HG03457 (cell line): ENCODE measurements at regions not wholly inside any gene's neighbourhood (a gene's known extent, or its start where the extent isn't known, plus 50 kb on each side); places are given as distances from the start of the nearest gene placed in this dataset.
"Not testable (repeated sequence)": the region's sequence is repeated elsewhere in the genome, so short reads cannot be mapped to it uniquely, and the experiment has no call there.

ENCODE experiments used
- ATAC-seq: cut with Tn5 transposase; IDR thresholded peaks from one replicate; pipeline ENCODE4 v1.9.1; 2021; ENCODE audit warnings: moderate number of reproducible peaks; ENCODE audit not compliant: unreplicated experiment

DNA sequence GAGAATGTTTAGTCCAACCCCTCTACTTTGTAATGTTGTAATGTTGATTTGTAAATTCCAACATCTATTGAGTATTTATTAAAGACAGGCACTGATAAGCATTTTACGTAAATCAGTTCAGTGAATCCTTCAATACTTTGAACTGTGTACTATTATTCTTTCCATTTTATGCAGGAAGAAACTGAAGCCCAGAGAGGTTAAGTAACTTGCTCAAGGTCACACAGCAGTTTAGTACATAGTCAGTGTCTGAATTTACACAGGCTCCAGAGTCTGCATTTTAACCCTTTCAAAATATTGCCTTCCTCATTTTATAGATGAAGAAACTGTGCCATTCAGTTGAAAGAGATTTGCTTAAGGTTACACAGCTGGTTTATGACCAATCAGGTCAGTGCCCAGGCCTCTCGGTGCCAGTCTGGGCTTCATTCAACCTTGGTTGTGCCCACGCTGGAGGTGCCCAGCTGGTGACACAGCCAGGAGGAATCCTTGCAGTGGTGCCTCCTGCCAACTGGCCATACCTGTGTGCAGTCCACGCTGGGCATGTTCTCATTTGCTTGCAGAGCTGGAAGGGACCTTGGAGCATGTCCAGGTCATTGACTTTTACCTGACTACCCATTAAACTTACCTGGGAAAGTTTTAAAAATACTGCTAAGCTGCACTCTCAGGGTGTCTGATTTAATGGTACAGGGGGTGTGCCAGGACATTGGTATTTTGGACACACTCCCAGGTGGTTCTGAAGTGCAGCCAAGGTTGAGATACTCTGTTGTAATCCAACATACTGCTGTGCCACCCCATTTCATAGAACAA is 74.3 kb upstream of the CYRIA start:
- no peak for ATAC-seq

DNA sequence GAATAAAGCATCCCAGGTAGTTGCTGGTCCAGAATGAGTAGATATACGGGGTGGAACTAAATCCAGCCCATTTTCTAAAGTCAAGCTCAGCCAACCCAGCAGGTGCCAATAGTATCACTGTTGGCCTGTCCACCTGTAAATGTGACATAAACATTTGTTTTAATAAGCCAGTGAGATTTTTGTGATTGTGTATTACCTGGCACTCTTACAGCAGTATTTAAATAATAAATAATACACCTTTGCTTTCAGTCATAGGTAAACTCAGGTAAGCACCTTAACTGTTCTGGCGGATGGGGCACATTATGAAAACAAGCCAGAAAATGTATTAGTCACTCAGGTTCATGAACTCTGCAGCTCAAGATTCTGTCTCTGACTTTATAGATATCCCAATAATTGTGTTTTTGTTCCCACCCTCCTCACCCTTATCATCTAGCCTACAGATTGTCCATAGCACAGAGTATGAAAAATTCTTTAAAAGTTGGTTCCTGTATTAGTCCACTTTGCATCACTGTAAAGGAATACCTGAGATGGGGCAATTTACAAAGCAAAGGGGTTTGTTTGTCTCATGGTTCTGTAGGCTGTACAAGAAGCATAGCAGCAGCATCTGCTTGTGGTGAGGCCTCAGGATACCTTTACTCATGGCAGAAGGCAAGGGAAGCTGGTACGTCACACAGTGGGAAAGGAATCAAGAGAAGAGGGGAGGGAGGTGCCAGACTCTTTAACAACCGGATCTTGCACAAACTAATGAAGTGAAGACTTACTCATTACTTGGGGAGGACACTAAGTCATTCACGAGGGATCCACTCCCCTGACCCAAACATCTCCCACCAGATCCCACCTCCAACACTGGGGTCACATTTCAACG is 73.0 kb upstream of the CYRIA start:
- no peak for ATAC-seq

DNA sequence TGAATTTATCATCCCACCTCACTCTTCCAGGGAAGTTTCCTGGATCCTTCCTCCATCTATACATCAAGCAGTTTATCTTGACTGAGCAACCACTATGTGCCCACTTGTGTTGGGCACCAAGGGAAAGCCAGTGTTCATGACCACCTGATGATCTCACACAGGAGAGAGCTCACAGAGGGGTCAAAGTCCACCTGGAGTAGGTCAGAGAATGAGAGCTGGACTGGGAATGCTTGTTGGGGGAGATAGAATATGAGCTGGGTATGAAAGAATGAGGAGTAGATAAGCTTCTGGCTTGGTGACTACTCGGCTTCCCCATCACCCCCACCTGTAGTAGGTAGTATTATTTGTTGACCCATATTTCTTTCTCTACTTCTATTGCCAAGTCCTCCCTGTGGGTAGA is 72.2 kb upstream of the CYRIA start:
- no peak for ATAC-seq

DNA sequence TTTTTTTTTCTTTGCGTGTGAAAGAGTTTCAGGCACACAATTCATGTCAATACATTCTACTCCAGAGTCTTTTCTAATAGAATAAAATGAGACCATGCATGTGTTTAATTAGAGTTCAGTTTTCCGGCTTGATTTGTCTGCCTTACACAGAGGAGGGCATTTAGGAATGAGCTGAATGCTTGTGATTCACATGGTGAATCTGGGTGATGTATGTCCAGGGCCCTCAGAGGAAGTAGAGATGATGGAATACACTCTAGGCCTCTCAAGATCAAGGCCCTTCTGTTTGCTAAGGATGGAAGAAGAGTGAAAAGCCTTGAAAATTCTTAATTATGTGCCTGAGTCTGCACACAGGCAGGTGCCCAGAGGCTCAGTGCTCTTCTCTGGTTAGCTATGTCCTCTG is 71.0 kb upstream of the CYRIA start:
- no peak for ATAC-seq

DNA sequence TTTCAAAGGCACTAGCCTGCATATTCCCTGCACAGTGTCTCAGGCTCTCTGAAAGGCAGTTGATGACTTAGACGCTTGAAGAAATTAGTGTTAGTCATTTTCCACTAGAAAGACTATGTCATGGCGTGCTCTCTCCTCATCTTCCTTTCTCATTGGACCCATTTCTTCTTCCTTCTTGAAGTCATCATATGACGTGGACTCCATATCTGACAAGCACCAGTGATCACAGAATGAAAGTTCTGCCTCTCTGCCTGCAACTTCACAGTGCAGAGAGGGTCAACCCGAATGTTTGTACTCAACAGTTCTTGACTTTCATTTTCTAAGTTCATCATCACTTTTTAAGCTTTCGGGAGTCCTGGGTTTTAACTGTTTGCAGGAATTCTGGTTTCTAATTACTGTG is 63.7 kb upstream of the CYRIA start:
- ATAC-seq = no peak

DNA sequence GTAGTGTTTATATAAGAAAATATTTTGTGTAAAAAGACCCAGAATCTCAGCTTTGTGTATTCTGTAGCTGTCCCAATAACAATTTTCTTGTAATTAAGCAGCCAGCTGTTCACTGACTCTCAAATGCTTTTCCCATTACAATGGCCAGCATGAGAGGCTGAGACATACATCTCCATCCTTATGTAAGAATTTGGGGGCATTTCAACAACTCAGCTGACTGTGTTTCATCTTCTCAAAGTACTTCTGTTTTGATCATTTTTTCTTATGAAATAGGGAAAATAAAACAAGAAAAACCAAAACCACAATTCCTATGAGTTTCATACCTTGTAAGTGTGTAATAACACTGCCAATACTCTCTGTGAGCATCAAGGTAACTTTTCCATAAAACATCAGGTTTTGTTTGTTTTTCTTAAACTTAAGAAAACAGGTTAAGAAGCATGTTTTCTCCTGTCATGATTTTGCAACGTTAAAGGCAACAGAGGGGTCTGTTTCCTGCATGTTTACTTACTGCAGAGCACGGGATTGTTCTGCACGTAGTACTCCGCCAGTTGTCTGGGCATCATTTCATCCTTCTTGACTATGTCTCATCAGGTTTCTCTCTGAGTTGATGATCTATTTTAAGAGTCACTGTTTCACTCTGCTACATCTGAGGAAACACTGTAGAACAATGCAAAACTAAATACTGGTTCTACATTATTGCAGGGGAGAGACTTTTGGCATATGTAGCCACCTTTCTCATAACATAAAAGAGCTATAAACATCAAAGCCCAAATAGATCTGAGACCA is 62.9 kb upstream of the CYRIA start:
- peak; percentile 62 for ATAC-seq

DNA sequence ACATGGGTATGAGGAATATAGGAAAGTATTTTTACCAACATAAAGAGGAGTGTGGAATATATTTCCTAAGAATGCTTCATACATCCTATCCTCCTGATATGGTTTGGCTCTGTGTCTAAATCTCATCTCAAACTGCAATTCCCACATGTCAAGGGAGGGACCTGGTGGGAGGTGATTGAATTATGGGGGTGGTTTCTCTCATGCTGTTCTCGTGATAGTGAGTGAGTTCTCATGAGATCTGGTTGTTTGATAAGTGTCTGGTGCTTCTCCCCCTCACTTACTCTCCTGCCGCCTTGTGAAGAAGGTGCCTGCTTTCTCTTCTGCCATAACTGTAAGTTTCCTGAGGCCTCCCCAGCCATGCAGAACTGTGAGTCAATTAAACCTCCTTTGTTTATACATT is 62.2 kb upstream of the CYRIA start:
- not testable (repeated sequence) for ATAC-seq

DNA sequence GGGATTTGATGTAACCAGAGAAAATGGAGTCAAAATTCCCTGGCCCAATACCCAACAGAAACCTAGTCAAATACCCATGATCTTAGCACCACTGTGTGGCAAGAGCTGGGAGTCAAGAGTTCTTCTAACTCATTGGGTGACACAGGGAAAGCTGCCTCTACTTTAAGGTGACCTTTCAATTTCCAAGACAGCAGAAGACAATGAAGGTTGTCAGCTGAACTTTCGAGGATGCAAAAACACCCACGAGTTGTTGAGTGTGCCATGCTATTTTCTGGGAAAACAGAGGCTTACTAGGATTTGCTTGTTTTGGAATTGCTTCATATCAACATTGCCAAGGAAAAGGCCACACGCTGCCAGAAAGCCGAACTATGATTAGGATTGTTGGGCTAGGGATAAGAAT is 61.6 kb upstream of the CYRIA start:
- ATAC-seq = no peak

DNA sequence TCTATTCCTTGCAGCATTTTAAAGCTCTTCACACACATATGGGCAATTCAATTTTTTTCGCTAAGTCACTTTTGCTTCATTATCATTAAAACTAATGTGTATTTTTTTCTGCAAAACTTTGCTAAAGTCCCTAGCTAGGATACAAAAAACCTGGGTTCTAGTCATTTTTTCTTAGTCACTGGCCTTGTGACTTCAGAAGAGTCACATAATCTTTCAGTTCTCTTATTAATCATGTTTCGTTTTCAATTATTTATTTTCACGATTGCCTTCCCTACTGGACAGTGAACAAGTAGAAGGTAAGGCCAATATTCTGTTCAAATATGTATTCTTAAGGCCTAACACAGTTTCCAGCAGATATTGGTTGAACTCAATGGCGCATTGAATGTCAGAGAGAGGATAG is 60.9 kb upstream of the CYRIA start:
- ATAC-seq = no peak

DNA sequence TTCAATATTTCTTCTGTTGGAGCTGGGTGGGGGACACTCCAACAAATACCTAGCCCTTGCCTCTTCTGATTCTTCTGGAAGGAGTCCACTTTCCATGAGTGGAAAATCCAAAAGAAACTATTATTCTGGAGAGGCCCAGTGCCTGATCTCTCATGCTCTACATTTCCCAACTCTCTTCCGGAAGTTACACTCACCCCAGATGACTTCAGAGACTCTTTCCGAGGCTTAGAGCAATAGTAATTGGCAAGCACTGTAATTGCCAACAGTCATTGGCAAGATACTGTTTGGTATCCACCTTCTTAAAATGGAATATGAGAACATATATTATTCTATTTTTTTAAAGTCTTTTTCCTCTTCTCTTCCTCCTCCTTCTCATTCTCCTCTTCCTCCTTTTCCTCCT is 60.5 kb upstream of the CYRIA start:
- ATAC-seq = no peak

DNA sequence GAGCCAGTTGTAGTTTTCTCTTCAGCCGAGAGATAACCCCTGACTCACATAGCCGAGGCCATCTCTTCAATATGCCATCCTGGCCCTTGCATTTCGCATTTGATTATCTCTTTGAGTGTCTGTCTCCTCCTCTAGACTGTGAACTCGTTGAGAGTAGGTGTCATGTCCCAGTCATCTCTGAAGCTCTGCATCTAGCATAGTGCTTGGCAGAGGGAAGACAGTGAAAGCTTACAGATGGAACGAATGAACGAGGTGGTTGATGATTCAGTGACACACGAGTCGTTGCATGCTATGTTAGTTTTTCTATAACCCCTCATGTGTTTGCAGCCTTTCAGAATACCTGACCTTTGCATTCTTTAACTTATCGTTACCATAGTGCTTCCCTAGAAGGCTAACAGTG is 59.9 kb upstream of the CYRIA start:
- no peak for ATAC-seq

DNA sequence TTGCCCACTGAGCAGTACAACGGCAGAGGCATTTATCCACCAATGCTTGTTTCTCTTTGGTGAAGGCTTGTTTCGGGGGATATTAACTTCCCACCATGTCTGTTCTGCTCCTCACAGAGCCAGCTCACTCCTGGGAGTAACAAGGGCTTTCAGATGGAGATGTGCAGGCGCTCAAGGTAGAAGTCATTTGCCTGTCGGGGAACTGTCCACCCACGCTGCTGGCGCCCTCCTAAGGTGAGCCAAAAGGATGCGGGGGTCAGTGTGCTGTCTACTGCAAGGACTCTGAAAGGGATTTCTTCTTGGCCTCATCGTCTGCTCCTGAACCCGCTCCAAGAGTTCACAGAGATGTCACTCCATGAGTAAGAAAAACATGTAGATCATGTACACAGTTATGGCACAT is 57.0 kb upstream of the CYRIA start:
- ATAC-seq = no peak

DNA sequence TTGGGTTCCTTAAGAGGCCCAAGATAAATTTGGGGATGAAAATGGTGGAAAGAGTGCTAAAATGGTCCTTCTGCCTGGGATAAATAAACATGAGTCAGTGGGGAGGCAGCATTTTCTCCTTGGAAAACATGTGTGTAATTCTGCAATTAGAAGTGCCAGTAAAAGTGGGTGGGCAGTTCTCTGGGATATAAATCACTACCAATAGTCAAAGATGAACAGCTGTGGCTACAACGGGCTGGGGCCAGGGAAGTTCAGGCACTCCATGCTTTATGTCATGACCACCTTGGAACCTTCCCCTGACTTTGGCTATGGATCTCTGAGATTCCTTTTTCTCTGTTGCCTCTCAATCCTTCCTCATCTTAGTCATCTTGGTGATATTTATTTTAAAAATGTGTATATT is 56.5 kb upstream of the CYRIA start:
- ATAC-seq = no peak

DNA sequence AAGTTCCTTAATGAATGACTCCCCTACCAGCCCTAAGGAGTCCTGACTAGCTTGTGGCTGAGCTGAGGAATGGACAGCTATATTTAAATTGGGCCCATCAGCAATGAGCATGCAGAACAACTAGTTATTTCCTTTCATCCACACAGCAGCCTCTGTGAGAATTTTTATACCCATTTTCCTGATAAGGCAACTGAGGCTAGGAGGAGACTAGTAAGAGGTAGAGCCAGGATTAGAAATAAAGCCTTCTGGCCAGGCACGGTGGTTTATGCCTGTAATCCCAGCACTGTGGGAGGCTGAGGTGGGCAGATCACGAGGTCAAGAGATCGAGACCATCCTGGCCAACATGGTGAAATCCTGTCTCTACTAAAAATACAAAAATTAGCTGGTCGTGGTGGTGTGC is 55.9 kb upstream of the CYRIA start:
- not testable (repeated sequence) for ATAC-seq

DNA sequence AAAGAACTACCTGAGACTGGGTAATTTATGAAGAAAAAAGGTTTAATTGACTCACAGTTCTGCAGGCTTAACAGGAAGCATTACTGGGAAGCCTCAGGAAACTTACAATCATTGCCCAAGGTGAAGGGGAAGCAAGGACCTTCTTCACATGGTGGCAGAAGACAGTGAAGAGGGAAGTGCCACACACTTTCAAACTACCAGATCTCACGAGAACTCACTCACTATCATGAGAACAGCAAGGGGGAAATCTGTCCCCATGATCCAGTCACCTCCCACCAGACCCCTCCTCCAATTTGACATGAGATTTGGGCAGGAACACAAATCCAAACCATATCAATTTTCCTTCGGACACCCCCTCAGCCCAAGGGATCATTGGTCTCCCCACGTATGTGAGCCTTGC is 55.1 kb upstream of the CYRIA start:
- ATAC-seq = not testable (repeated sequence)

DNA sequence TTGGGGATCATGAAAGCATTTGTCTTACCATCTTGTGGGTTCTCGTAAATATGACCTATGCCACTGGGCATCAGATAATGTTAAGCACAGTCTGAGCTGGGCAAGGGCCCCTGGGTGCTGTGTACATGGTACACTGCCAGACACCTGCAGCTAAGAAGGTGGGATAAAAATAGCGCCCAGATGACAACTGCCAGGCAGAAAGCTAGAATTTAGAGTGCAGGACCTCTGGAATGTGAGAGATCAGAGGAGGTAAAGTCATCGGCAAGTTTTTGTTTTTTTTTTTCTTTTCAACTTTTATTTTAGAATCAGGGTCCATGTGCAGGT is 53.8 kb upstream of the CYRIA start:
- ATAC-seq = no peak

DNA sequence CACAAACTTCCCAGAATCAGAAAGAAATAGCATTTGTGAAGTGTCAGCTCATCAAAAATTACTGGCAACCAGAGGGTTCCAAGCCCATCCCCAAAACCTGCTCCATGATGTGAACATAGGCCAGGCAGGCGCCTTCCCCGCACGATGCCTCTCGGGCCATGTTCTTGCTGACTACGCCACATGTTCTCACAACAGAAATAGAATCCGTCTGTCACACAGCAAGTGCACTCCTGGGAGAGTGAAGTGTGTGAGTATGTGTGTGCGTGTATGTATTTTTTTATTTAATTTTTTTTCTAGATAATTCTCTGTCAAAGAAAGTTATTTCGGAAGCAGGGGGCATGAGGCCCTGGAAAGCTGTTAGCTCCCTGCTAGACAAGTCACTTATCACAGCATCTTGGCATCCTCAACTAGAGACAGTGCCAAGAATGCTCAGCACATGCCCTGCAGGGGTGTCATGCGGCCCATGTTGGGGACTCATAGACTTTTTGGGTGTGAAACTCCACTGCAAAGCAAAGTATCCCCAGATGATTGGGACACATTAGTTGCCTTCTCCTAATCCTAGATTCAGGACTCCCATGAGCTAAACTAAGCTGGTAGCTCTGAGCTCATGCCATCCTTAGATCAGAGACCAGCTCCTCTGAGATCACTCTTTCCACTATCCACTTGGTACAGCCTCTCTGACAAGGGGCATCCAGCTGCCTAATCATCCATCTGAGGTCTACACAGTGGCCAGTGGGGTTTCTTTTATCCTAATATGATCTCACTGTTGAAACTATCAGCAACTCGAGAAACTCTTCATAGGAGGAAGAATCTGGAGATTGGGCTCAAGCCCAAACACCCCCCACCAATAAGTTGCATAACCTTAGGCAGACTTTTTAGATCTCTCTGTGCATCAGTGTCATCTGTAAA is 53.2 kb upstream of the CYRIA start:
- no peak for ATAC-seq

DNA sequence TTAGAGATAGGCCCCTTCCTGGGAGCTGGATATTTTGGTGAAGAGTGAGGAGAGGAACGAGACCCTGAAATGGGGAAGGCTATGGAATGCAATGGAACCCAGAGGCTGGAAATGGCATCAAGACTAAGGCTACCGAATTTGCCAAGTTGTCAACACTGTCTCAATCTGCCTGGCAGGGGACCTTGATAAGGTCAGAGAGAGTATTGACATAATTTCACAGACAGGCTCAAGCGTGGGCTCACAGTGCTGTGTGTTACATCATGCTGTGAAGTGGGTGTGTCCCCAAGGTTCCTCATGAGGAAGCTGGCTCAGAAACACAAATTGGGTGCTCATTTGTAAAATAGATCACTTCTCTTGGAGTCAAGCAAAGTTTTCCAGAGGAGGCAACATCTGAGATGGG is 51.8 kb upstream of the CYRIA start:
- no peak for ATAC-seq

DNA sequence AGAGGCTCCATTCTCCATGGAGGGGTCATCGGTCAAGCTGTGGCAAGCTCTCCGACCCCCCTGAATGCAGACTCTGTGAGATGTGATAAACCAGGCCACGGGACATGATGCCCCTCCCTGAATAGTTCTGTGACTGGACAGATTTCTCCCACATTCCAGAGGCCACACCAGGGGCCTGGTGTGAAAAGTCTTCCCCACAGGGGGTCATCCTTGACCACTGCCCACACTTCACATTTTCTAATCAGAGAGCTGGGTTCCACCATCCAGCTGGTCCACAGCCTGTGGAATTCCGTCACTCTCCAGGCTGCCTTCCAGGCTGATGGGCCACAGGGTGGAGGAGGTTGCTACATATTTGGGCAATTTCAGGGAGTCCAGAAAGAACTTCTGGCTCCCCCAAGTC is 51.3 kb upstream of the CYRIA start:
- ATAC-seq = no peak

DNA sequence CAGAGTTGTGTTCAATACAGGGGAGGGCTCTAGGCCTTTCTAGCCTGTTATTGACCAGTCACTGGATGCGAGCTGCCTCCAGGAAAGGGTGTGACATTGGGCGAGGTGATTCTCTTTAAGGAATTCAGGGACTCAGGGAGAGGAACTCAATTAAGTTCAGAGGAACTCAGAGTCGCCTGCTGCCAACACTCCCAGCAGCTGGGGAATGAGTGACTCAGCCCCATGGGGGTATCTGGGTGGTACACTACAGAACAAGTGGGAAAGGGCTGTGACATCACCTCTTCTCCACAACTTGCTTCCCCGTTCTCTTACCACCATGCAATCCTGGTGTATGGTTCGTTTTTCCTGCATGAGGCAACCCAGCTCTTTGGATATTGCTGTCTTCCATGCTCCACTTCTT is 50.4 kb upstream of the CYRIA start:
- no peak for ATAC-seq
